Smooth muscle cell (in vitro differentiated cells): ENCODE measurements at regions not wholly inside any gene's neighbourhood (a gene's known extent, or its start where the extent isn't known, plus 50 kb on each side); places are given as distances from the start of the nearest gene placed in this dataset.

ENCODE experiments used
- DNase-seq: peaks from one replicate; lab custom pipeline; 2025; ENCODE audit not compliant: unreplicated experiment; lab: John Stamatoyannopoulos, UW
- H2AFZ ChIP-seq: fragments of 200-600 bp; sonication (generic); 2 replicates; pipeline ENCODE4 v1.6.0; 2016; ENCODE audit warnings: antibody characterized with exemption, low read depth, mild to moderate bottlenecking
- H3F3A ChIP-seq: fragments of 200-600 bp; sonication (generic); 2 replicates; pipeline ENCODE4 v1.6.0; 2017; ENCODE audit warnings: antibody characterized with exemption, low read depth
- H3K27ac ChIP-seq: fragments of 200-600 bp; sonication (generic); 2 replicates; pipeline ENCODE4 v1.5.1; 2016; ENCODE audit warnings: low read depth, mild to moderate bottlenecking
- H3K27me3 ChIP-seq: fragments of 200-600 bp; sonication (generic); 2 replicates; pipeline ENCODE4 v1.6.1; 2016; ENCODE audit warnings: low read depth, mild to moderate bottlenecking
- H3K36me3 ChIP-seq: fragments of 200-600 bp; sonication (generic); 2 replicates; pipeline ENCODE4 v1.5.1; 2016; ENCODE audit warnings: low read depth
- H3K4me1 ChIP-seq: fragments of 200-600 bp; sonication (generic); 2 replicates; pipeline ENCODE4 v1.5.1; 2016; ENCODE audit warnings: low read depth
- H3K4me2 ChIP-seq: fragments of 200-600 bp; sonication (generic); 2 replicates; pipeline ENCODE4 v1.6.0; 2016; ENCODE audit warnings: mild to moderate bottlenecking
- H3K4me3 ChIP-seq: fragments of 200-600 bp; sonication (generic); 2 replicates; pipeline ENCODE4 v1.5.1; 2016; ENCODE audit warnings: mild to moderate bottlenecking
- H3K79me2 ChIP-seq: fragments of 200-600 bp; sonication (generic); 2 replicates; pipeline ENCODE4 v1.6.0; 2016; ENCODE audit warnings: low read depth, mild to moderate bottlenecking
- H3K9ac ChIP-seq: fragments of 200-600 bp; sonication (generic); 2 replicates; pipeline ENCODE4 v1.6.0; 2016; ENCODE audit warnings: low read depth
- H3K9me3 ChIP-seq: fragments of 200-600 bp; sonication (generic); replicated peaks from 2 replicates; pipeline ENCODE4 v1.5.1; 2016; ENCODE audit warnings: low read depth
- H4K20me1 ChIP-seq: fragments of 200-600 bp; sonication (generic); 2 replicates; pipeline ENCODE4 v1.6.0; 2016; ENCODE audit warnings: low read depth
- CTCF ChIP-seq: fragments of 200-600 bp; sonication (generic); IDR thresholded peaks from 2 replicates; pipeline ENCODE4 v1.5.1; 2017; ENCODE audit warnings: borderline replicate concordance, mild to moderate bottlenecking, antibody characterized with exemption; ENCODE audit not compliant: insufficient read depth, poor library complexity, severe bottlenecking
- WGBS: methylation state at CpG from one replicate; pipeline ENCODE4 v1.1.7; 2016; ENCODE audit warnings: low lambda C conversion rate; 5-methylcytosine and 5-hydroxymethylcytosine counted together

- Histone ChIP-seq H3K27me3 (no peaks in the 10 kb centered on the region), H2AFZ (no peak overlapping the region), H3K9me3 (no peaks in the 10 kb centered on the region), H4K20me1 (no peaks in the 10 kb centered on the region), H3K4me2 (no peak overlapping the region), H3K36me3 (no peaks in the 10 kb centered on the region), H3F3A (no peaks in the 10 kb centered on the region), H3K4me1 (no peaks in the 10 kb centered on the region), H3K4me3 (no peak overlapping the region), H3K27ac (no peak overlapping the region), H3K79me2 (no peaks in the 10 kb centered on the region), H3K9ac (no peak overlapping the region)
- WGBS, result 27% methylated on average over 1 of the region's 1 CpG
- DNase-seq, result no peak
- TF ChIP-seq CTCF, result no peak
Observed at GRCh38 chr13:90751026-90751425, 596.5 kb upstream of the MIR17HG start.

- WGBS, result 100% methylated on average over 1 of the region's 1 CpG
- H4K20me1 ChIP-seq, result no peaks in the 10 kb centered on the region
- no peak for DNase-seq
Observed at GRCh38 chr13:90752070-90752469, 595.4 kb upstream of the MIR17HG start.

GRCh38 chr13:90757127-90757680 lies 590.3 kb upstream of the MIR17HG start:
- Histone ChIP-seq H3K27me3 (no peaks in the 10 kb centered on the region), H3K4me2 (no peak overlapping the region), H3K4me3 (no peak overlapping the region), H3K4me1 (no peaks in the 10 kb centered on the region), H3K9me3 (no peaks in the 10 kb centered on the region), H3F3A (no peaks in the 10 kb centered on the region), H2AFZ (no peak overlapping the region), H3K36me3 (no peaks in the 10 kb centered on the region), H3K79me2 (no peaks in the 10 kb centered on the region), H3K9ac (no peak overlapping the region), H4K20me1 (no peaks in the 10 kb centered on the region), H3K27ac (no peak overlapping the region)
- TF ChIP-seq CTCF, result no peak
- WGBS, result 98% methylated on average over 2 of the region's 2 CpGs
- DNase-seq, result no peak

More at GRCh38 chr13:90752070-90752469, 595.4 kb upstream of the MIR17HG start:
- Histone ChIP-seq H3K79me2 (no peaks in the 10 kb centered on the region), H3F3A (no peaks in the 10 kb centered on the region), H3K27ac (no peak overlapping the region), H3K27me3 (no peaks in the 10 kb centered on the region), H3K4me1 (no peaks in the 10 kb centered on the region), H3K4me3 (no peak overlapping the region), H3K4me2 (no peak overlapping the region), H3K36me3 (no peaks in the 10 kb centered on the region), H3K9ac (no peak overlapping the region), H2AFZ (no peak overlapping the region), H3K9me3 (no peaks in the 10 kb centered on the region)
- TF ChIP-seq CTCF, result no peak

- TF ChIP-seq CTCF, result no peak
- no peak overlapping the region for H3K27ac ChIP-seq
- WGBS, result 64% methylated on average over 1 of the region's 1 CpG
- DNase-seq, result no peak
- no peak overlapping the region for H3K4me2 ChIP-seq
- H3K27me3 ChIP-seq, result no peaks in the 10 kb centered on the region
- H3K79me2 ChIP-seq, result no peaks in the 10 kb centered on the region
- no peaks in the 10 kb centered on the region for H4K20me1 ChIP-seq
- no peaks in the 10 kb centered on the region for H3K4me1 ChIP-seq
- H3K9ac ChIP-seq, result no peak overlapping the region
- H3K4me3 ChIP-seq, result no peak overlapping the region
- no peaks in the 10 kb centered on the region for H3K36me3 ChIP-seq
- H3K9me3 ChIP-seq, result no peaks in the 10 kb centered on the region
- no peaks in the 10 kb centered on the region for H3F3A ChIP-seq
- no peak overlapping the region for H2AFZ ChIP-seq
Observed at GRCh38 chr13:90760639-90761038, 586.8 kb upstream of the MIR17HG start.
